Fibroblast of lung (primary cell): ENCODE measurements at regions not wholly inside any gene's neighbourhood (a gene's known extent, or its start where the extent isn't known, plus 50 kb on each side); places are given as distances from the start of the nearest gene placed in this dataset.

Experiments
- DNase-seq, 2 donors: peaks; one replicate each; pipeline versions ENCODE4 v3.0.0 to v3.0.0-alpha.2; 2010; ENCODE audit warnings: low read depth in 2 of 2
- H2AFZ ChIP-seq: 2 replicates; pipeline ENCODE4 v1.5.1; 2012; ENCODE audit warnings: low read length, control low read depth, inconsistent platforms
- H3K27ac ChIP-seq: 2 replicates; pipeline ENCODE4 v1.5.1; 2011; ENCODE audit warnings: low read length, control low read depth; ENCODE audit not compliant: insufficient read depth
- H3K27me3 ChIP-seq: 2 replicates; pipeline ENCODE4 v1.5.1; 2011; ENCODE audit warnings: mild to moderate bottlenecking, low read length; ENCODE audit not compliant: control insufficient read depth, insufficient read depth
- H3K36me3 ChIP-seq: 2 replicates; pipeline ENCODE4 v1.5.1; 2011; ENCODE audit warnings: low read length; ENCODE audit not compliant: control insufficient read depth, insufficient read depth
- H3K4me1 ChIP-seq: 2 replicates; pipeline ENCODE4 v1.5.1; 2011; ENCODE audit warnings: low read length; ENCODE audit not compliant: control insufficient read depth, insufficient read depth; ENCODE audit errors: extremely low read depth
- H3K4me2 ChIP-seq: 2 replicates; pipeline ENCODE4 v1.5.1; 2011; ENCODE audit warnings: low read length, control low read depth; ENCODE audit not compliant: insufficient read depth; ENCODE audit errors: extremely low read depth
- H3K4me3 ChIP-seq, 4 experiments: fragments of 200-600 bp in 1 of 4; sonication (generic) in 1 of 4; replicated peaks in 1 of 4; 2 replicates each; pipeline ENCODE4 v1.5.1; 2011 to 2016; ENCODE audit warnings: low read length in 4 of 4, low read depth in 3 of 4, mild to moderate bottlenecking in 3 of 4, control low read depth in 2 of 4, inconsistent platforms in 1 of 4, mixed read lengths in 1 of 4; ENCODE audit not compliant: insufficient read depth in 1 of 4; ENCODE audit errors: control extremely low read depth in 1 of 4
- H3K79me2 ChIP-seq: 2 replicates; pipeline ENCODE4 v1.5.1; 2012; ENCODE audit warnings: mild to moderate bottlenecking, low read length, inconsistent platforms; ENCODE audit not compliant: control insufficient read depth, insufficient read depth
- H3K9ac ChIP-seq: 2 replicates; pipeline ENCODE4 v1.5.1; 2011; ENCODE audit warnings: mild to moderate bottlenecking, low read length, control low read depth; ENCODE audit not compliant: insufficient read depth
- H3K9me3 ChIP-seq: 2 replicates; pipeline ENCODE4 v1.5.1; 2012; ENCODE audit warnings: low read depth, low read length; ENCODE audit not compliant: control insufficient read depth, insufficient read depth
- H4K20me1 ChIP-seq: 2 replicates; pipeline ENCODE4 v1.5.1; 2011; ENCODE audit warnings: low read length; ENCODE audit not compliant: control insufficient read depth, insufficient read depth; ENCODE audit errors: extremely low read depth
- EZH2 ChIP-seq: IDR thresholded peaks from 2 replicates; pipeline ENCODE4 v1.5.1; 2012; ENCODE audit warnings: low read length, control low read depth, mild to moderate bottlenecking; ENCODE audit errors: missing control alignments
- TF ChIP-seq, protein P1 (sequence below), 2 donors: IDR thresholded peaks in 1 of 2; conservative IDR thresholded peaks in 1 of 2; 1 replicate in 1 of 2; 2 replicates in 1 of 2; pipeline ENCODE4 v1.5.1; 2011 to 2012; ENCODE audit warnings: low read length in 2 of 2, control low read depth in 1 of 2, inconsistent platforms in 1 of 2, low read depth in 1 of 2, mild to moderate bottlenecking in 1 of 2

DNA sequence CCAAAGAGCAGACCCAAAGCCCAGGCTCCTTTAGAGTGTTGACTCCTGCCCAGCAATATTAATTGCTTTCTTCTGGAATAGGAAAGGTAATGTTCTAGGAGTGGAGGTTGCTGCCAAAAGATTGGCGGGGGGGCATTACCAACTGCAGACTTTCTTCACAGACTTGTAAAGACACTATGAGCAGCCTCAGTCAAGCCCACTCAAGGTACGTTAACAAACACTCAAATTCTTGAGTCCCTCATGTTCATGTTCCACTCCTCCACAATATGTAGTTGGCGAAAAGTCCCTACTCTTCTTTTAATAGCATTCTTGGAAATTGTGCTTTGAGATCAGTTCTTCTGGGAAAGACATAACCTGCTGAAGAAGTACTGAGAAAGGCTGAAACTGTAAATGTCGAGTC, 409.2 kb upstream of the KIF2A start:
- Histone ChIP-seq H3K4me3 (no peak overlapping the region), H3K27ac (no peak overlapping the region), H3K9ac (no peak overlapping the region), H4K20me1 (no peaks in the 10 kb centered on the region), H3K79me2 (no peaks in the 10 kb centered on the region), H3K36me3 (no peaks in the 10 kb centered on the region), H3K27me3 (no peaks in the 10 kb centered on the region), H3K4me1 (no peaks in the 10 kb centered on the region), H2AFZ (no peak overlapping the region), H3K4me2 (no peak overlapping the region), H3K9me3 (no peaks in the 10 kb centered on the region)
- TF ChIP-seq, protein P1, sequence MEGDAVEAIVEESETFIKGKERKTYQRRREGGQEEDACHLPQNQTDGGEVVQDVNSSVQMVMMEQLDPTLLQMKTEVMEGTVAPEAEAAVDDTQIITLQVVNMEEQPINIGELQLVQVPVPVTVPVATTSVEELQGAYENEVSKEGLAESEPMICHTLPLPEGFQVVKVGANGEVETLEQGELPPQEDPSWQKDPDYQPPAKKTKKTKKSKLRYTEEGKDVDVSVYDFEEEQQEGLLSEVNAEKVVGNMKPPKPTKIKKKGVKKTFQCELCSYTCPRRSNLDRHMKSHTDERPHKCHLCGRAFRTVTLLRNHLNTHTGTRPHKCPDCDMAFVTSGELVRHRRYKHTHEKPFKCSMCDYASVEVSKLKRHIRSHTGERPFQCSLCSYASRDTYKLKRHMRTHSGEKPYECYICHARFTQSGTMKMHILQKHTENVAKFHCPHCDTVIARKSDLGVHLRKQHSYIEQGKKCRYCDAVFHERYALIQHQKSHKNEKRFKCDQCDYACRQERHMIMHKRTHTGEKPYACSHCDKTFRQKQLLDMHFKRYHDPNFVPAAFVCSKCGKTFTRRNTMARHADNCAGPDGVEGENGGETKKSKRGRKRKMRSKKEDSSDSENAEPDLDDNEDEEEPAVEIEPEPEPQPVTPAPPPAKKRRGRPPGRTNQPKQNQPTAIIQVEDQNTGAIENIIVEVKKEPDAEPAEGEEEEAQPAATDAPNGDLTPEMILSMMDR (conservative IDR thresholded peaks at IDR 0.05 in 1 of 2, IDR thresholded peaks at IDR 0.05 in 1 of 2; ENCODE audit: low read depth in 1 of 2, low read length in 2 of 2) = no peak
- no peak for TF ChIP-seq EZH2
- DNase-seq = no peak

GRCh38 chr5:61897251-61897650, 408.8 kb upstream of the KIF2A start:
- no peaks in the 10 kb centered on the region for H3K36me3 ChIP-seq
- H4K20me1 ChIP-seq = no peaks in the 10 kb centered on the region
- no peaks in the 10 kb centered on the region for H3K27me3 ChIP-seq
- H3K9ac ChIP-seq = no peak overlapping the region
- H3K4me2 ChIP-seq = no peak overlapping the region
- no peaks in the 10 kb centered on the region for H3K9me3 ChIP-seq
- DNase-seq = no peak
- TF ChIP-seq EZH2 = no peak
- TF ChIP-seq, protein P1 (conservative IDR thresholded peaks at IDR 0.05 in 1 of 2, IDR thresholded peaks at IDR 0.05 in 1 of 2; ENCODE audit: low read depth in 1 of 2, low read length in 2 of 2) = no peak
- no peak overlapping the region for H2AFZ ChIP-seq
- no peaks in the 10 kb centered on the region for H3K4me1 ChIP-seq
- no peaks in the 10 kb centered on the region for H3K79me2 ChIP-seq
- no peak overlapping the region for H3K27ac ChIP-seq
- no peak overlapping the region for H3K4me3 ChIP-seq

DNA sequence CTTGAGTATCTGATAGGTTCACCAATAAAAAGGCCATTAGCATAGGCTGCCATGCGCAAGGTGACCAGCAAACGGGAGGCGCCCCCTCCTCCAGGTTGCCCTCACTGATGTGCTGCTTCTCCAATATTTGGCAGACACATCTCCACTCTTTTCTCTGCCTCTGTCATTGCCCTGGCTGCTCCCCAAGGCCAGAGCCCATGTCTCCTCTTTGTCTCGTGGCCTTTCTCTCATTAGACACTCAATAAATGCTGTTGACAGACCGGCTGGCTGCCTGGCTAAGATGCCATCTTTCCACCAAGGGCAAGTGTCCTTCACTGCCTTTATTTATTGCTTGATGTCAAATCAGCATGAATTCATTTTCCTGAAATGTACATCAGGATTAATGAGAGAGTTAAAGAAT, 404.0 kb upstream of the KIF2A start:
- Histone ChIP-seq H3K4me3 (no peak overlapping the region), H3K27me3 (no peaks in the 10 kb centered on the region), H3K4me2 (no peak overlapping the region), H3K27ac (no peak overlapping the region), H3K79me2 (no peaks in the 10 kb centered on the region), H3K9me3 (no peaks in the 10 kb centered on the region), H2AFZ (no peak overlapping the region), H3K4me1 (no peaks in the 10 kb centered on the region), H3K9ac (no peak overlapping the region), H4K20me1 (no peaks in the 10 kb centered on the region), H3K36me3 (no peaks in the 10 kb centered on the region)
- no peak for DNase-seq
- TF ChIP-seq, protein P1 (conservative IDR thresholded peaks at IDR 0.05 in 1 of 2, IDR thresholded peaks at IDR 0.05 in 1 of 2; ENCODE audit: low read depth in 1 of 2, low read length in 2 of 2) = no peak
